ENCODE measurements at regions not wholly inside any gene's neighbourhood (a gene's known extent, or its start where the extent isn't known, plus 50 kb on each side); places are given as distances from the start of the nearest gene placed in this dataset.

DNA sequence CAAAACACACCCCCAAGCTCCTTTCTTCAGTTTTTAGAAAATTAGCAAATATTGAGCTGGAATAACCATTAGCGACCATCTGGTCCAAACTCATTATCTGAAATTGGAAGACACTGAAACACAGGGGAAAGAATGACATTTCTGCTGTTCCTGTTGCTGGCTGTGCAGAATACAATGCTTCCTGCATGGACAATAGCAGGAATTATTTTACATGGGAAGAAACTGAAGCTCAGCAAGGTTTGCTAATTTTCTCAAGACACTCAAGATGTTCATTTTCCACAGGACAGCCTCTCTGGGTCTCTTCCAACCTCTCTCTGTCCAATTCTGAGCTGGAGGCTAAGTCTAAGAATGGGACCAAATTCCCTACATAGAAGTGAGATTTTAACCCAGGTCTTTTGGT, 81.9 kb upstream of the TNS3 start:
- no peak for DNase-seq (ENCODE audit: low read depth)

DNA sequence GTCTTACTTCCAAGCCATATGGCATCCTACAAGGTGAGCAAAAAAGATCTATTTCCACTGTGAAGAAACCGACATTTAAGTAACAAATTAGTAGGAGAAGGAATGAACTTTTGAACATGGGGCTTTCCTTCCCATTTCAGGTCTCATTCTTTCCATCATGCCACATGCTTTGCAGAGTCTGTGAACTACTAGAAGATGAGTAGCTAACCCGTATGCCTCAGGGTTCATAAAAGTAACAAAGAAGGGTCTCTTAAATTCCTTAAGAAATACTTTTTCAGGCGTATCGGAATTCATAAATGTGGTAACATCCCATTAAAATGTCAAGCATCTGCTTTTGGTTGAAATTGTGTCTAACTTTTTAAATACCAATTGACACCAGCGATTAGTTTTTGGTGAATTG, 81.3 kb upstream of the TNS3 start:
- DNase-seq (ENCODE audit: low read depth): no peak

DNA sequence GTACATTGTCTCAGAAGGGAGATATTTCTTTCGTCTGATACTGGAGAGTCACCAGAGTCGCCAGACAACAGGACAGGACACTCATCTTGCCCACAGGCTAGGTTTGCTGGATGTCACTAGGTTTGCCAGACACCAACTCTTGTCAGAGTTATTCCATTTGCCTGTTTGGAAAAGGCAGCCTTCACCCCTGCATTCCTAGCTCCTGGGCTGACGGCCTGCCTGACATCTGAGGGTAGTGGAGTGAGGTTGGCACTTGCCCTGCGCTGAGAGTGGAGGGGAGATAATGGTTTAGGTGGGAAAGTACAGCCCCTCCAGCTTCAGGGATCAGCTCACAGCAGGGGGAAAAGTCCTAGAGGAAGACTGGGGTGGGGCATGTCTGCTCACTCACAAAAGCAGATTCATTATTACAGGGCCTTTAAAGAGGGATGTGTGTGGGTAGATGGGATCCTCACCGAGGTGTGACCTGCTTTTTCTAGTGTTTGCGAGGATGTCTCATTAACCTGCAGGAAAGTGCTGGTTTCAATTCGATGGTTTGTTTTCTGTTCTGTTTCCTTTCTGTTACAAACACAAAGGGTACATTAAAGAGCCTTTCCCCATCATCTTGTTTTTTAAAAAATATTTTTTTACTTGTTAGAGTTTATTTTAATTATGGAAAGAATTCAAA, 79.3 kb upstream of the TNS3 start:
- DNase-seq (ENCODE audit: low read depth): no peak

DNA sequence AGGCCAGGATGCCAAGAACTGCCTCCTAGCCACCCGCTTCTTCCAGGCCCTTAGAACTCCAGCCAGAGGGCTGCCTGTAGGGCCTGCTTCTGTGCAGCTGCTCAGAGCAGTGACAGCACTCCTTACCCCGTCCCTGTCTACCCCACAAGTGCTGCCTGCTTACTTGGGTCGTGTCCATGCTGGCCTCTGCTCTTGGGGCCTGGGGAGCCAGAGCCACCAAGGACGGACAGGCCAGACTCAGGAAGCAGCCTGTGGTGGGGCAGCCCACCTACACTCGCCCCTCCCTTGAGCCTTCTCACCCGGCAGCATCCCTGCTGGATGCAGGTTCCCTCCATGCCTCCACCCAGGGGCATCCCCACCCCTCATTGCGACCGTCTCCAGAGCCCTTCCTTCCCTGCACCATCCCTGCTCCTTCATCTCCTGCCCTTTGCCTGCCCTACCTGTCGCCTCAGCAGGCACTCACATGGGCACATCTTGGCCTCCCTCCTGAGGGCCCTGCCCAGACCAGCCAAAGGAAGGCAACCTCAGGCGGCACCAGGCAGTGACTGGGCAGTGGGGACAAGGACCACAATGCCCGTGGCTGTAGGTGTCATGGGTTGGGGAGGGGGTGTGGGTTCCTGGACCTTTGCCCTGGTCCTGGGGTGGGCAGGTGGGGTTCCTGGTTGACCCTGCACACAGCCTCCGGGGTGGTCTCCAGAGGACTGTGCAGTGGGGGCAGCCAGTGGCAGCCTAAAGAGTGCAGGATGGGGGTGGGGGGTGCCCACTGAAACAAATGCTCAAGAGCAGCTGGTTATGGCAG, 78.0 kb upstream of the TNS3 start:
- DNase-seq (ENCODE audit: low read depth): no peak

DNA sequence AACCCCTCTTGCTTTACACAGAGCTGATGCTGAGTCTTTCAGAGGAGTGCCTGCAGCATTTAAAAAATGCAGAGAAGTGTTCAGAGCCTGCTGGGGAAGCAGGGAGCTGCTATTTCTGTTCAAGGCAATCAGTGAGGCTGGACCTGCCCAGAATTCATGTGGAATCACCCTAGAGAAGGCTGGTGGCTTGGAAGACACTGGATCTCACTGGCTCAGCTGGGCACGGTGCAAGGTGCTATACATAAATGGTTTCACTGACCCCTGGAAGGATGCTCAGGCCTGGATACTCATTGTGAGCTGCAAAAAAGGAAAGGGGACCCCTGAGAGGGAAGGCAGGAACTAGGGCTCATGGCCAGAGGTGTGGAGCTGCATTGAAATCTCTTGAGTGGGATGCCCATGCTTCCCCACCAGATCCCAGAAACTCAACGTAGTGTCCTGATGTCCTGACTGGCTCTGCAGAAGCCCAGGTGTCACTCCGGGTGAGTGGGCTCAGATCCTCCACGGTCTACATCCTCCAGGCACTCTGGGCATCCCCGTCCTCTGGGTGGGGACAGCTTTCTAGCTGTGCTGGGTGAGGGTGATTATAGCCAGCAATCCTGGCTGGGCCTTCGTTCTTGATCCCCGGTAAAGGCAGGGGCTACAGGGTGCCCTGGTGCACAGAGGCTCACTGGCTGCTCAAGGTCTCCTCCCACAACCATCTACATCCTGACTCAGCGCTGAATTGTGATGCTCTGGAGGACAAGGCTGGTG, 77.2 kb upstream of the TNS3 start:
- DNase-seq (ENCODE audit: low read depth): no peak

DNA sequence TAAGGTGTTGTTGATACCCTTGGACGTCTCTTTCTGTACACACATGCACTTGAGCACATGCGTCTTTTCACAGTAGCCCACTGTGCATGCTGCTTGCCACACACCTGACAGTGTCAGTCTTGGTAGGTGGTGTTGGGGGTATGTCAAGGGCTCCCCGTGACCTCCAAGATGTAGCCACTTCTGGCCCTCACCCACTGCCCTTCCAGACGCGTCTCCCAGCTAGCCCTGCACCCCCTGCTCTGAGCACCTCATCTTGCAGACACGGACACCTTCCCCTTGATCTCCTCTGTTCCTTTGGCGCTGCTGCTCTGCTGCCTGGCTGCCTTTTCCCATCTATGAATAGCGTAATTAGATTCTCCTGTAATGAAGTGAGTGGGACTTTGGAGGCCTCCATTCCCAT, 75.2 kb upstream of the TNS3 start:
- no peak for DNase-seq (ENCODE audit: low read depth)

DNA sequence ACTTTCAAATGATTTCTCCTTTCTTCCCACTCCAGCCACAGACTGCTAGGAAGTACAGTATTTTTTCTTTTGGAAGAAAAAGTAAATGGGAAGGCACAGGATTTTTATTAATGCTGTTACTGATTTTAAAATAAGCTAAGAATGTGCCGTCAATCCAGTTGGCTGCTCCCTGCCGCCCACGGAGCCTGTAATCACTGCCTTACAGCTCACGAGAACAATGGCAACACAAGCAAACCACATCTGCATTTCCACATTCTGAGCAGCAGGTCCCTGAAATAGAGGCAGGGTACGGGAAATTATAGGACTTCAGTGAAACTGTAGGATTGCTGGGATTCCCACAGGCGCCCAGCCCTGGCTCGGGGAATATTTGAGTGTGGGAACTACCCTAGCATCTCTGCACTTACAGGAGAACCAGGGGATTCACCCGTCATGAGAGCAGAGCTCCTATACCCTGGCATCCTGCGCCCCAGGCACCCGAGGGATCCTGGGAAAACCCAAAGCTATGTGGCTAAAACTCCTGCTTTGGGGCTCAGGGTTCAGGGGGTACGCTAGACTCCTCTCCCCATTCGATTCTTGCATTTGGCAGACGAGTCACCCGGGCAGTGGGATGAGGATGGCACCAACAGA, 72.9 kb upstream of the TNS3 start:
- DNase-seq (ENCODE audit: low read depth): no peak

DNA sequence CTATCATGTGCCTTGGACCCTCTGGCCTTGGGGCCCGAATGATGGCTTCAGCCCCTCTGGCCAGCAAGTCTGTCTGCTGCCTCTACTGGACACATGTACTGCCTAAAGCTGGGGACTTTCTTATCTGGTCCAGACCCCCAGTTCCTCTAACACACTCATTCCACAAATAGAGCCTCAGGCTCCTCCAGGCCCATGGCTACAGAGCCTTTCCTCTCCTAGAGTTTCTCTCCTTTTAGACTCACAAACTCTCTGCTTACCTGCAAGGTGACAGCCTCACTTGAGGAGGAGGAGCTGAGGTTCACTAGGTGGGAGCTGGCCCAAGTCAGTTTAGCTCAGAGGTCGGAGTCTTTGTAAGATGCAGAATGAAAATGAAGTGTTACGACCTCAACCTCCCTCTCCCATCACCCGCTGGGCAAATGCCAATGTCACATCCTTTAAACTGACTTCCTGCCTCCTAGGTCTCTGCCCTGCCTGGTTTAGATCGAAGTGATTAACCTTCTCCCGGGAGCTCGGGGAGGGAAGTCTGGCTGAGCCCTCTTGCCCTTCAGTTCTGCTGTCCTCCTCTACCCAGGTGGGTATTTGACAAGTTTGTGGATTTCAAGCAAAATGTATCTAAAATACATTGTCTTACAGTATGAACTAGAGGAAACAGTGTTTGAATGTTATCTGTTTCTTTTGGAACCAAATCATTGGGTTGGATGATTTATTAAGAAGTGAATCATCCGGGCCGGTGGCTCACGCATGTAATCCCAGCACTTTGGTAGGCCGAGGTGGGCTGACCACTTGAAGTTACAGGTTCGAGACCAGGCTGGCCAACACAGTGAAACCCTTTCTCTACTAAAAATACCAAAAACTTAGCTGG, 71.9 kb upstream of the TNS3 start:
- DNase-seq (ENCODE audit: low read depth): no peak

DNA sequence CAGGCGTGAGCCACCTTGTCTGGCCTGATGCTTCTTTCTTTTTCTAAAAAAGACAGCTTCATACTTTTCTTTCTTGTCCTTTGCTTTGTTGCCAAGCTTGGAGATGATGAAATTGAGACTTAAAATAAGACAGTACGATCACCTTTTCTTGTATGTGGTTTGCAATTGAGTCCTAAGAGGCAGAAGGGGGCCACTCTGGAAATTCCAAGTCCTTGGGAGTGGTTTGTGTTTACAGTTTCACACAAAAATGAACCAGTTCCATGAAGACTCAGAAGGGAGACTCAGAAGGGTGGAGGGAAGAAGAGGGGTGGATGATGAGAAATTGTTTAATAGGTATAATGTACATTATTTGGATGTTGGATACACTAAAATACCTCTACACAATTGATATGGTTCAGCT, 70.7 kb upstream of the TNS3 start:
- no peak for DNase-seq (ENCODE audit: low read depth)

DNA sequence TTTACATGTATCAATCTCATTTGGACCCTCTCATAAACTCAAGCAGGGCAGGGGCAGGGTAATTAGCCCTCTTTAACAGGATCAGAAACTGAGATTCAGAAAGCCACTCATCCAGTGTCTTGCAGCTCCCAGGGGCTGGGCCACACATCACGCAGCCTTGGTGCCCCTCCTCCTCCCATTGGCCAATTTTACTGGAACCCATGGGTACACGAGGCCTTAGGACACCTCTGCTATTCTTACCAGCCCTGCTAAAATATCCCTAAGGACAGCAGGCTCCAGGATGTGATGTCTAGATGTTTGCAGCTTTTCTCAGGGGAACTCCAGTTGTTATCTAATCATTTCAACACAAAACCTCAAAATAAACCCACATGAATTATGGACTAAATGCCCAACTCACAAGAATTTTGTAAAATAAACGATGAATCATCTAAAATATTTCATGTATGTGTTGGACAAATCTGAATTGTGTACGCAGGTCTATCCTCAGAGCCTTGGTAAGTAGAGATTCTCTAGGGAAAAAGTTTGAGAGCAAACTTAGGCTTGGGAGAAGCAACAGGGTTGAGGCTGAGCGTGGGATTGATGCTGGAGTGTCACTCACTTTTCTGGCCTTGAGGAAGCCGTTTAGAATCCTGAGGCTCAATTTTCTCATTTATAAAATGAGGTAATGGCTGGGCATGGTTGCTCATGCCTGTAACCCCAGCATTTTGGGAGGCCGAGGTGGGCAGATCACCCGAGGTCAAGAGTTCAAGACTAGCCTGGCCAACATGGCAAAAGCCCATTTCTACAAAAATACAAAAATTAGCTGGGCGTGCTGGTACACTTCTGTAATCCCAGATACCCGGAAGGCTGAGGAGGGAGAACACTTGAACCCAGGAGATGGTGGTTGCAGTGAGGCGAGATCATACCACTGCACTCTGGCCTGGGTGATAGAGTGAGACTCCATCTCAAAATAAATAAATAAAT, 69.7 kb upstream of the TNS3 start:
- DNase-seq (ENCODE audit: low read depth): peak; percentile 99

DNA sequence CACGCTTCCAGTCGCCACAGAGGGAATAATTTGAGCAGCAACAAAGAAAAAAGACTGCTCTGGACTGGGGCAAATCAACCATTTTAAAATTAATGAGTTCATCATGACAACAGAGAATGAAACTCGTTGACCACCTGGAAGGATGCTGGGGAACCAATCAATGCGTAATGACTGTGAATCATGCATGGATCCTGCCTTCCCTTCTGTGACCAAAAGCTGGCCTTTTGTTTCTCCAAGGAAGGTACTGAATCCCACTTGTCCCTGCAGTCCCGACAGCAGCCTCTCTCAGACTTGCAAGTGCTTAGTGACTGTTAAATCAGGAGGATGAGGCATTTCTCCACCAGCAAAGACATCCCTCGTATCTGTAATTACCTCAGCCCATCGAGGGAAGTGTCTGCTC, 68.0 kb upstream of the TNS3 start:
- DNase-seq (ENCODE audit: low read depth): no peak

DNA sequence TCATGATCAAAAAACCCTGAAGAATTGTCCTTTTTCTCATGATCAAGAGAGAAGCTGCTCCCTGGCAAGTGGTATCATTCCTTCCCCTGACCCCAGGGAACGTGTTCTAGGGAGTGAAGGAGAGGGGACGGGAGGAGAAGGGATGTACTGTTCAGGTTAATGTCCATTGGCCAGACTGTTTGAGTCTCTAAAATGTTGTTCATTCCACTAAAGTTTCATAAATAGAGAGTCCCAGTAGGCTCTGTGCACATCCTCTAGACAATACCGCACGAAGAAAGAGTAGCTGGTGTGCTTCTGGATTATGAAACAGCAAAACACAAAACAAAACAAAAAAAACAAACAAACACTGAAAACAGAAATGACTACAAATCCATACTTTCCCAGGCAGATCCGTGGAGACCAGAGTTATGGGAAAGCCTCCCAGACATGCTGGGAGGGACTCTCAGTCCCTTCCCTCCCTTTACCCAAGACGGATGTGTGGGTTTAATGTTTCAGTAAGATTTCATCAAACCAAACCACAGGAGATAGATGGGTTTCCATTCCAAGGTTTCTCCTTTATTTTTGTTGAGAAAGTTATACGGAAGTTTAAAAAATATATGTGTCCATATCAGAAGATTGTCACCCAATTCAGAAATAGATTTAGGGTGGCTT, 66.5 kb upstream of the TNS3 start:
- no peak for DNase-seq (ENCODE audit: low read depth)

DNA sequence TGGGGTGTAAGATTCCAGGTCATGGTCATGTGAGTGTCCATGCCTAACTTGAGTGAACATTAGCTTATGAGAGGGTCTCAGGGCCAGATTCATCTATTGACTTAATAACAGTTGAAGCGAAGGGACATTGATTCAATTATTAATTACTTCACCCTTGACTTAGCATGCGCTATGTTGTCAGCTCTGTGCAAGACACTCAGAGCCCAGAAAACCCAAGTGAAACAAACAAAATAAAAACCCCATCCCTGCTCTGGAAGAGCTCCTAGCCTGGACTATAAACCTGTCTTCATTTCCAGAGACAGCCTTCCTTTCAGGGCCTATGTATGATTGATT, 66.0 kb upstream of the TNS3 start:
- DNase-seq (ENCODE audit: low read depth): no peak

DNA sequence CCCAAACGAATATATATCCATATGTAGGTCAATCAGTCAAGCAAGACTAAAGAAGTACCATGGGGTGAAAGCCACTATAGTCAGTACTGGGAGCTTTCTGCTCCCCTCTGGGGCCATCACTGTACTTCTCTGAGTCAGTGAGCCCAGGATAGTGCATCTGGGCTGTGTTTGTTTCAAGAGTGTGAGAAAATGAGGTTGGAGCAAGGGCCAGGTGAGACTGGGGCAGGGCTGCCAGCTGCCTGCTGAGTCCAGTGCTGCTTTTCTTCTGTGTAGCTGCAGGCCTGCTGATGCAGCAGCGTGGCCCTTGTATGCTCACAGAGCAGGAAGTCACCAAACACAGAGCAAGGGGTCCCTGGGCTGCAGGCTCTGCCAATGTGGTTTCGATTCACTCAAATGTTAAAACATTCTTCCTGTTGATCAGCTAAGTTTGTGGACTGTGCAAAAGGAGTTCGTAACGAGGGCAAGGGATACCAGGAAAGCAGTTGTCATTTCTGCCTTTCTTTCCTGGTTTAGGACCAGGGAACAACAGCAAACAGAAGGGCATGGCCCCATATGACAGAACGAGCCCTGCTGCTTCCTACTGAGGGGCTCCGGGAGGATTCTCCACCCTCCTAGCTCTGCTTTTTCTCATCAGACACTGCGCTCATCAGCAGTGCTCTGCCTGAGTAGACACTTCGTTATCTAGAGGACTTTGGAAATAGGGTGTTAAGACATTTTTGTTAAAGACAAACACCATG, 65.4 kb upstream of the TNS3 start:
- DNase-seq (ENCODE audit: low read depth): no peak

DNA sequence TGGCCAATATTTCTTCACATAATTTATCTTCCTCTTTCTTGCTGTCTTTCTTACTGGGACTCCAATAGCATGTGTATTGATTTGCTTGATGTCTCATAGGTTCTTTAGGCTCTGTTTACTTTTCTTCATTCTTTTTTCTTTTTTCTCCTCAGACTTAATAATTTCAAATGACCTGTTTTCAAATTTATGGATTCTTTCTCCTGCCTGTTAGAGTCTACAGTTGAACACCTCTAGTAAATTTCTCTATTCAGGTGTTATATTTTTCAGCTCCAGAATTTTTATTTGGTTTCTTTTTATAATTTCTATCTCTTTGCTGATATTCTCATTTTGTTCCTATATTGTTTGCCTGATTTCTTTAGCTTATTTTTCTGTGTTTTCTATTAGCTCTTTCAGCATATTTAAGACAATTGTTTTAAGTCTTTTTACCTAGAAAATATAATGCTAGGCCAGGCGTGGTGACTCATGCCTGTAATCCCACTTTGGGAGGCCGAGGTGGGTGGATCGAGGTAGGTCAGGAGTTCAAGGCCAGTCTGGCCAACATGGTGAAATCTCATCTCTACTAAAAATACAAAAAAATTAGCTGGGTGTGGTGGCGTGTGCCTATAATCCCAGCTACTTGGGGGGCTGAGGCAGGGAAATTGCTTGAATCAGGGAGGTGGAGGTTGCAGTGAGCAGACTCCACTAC, 61.9 kb upstream of the TNS3 start:
- no peak for DNase-seq (ENCODE audit: low read depth)

DNA sequence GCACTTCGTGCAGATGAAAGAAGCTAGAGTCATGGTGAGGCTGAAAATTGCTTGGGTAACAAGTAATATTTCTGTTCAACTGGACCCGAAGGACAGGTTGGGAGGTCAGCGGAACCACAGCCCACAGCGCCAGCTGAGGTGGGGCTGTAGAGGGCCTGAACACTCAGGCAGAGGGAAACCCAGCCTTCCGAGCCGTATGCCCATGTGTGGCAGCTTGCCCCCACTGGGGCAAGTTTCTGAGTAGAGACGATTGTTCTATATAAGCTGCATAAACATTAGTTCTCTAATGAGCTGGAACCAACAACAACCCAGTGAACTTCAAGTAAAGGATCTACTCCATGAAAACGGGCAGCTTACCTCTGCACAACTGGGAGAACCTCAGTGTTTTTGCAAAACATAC, 58.4 kb upstream of the TNS3 start:
- DNase-seq (ENCODE audit: low read depth): no peak

DNA sequence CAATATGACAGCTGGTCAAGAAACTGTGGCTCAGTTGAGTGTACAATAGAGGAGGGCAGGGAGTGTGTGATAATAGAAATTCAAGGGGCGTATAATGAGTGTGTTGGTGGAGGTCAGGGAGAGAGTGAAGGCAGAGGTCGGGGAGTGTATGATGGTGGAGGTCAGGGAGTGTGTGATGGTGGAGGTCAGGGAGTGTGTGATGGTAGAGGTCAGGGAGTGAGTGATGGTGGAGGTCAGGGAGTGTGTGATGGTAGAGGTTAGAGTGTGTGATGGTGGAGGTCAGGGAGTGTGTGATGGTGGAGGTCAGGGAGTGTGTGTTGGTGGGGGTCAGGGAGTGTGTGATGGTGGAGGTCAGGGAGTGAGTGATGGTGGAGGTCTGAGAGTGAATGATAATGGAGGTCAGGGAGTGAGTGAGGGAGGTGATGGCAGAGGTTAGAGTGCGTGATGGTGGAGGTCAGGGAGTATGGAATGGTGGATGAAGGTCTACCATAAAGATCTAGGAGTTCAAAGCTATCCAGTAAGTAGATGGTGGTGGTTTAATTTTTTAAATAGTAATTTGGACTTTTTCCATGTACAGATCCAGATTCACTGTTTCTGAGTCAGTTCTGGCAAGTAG, 57.7 kb upstream of the TNS3 start:
- DNase-seq (ENCODE audit: low read depth): no peak

DNA sequence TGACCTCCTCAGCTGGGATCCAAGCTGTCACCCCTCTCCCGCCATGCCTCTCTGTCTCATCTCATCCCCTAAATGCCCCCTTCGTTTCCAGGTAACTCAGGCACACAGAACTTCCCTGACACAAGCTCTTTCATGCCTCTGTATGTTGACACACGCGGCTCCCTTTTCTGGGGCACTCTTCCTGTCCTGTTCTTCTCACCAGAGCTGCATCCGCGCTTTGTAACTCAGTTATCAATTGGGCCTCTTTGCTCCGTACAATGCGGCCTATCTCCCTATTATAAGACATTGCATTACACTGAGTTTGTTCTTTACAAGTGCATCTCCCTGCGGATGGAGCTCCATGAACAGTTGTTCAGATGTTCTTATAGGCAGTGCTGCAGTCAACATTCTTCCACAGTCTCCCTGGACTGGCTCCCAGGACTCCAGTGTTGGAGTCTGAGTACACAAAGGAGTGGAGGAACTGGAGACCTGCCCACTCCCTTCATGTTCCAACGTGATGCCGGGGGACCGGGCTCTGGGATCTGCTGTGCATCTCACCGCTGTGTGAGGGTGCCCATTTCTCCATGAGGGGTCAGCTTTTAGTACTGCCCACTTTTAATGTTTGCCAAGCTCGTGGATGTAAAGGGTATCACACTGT, 56.9 kb upstream of the TNS3 start:
- DNase-seq (ENCODE audit: low read depth): no peak

Data from GM04503 (cell line).